ENCODE measurements at regions not wholly inside any gene's neighbourhood (a gene's known extent, or its start where the extent isn't known, plus 50 kb on each side); places are given as distances from the start of the nearest gene placed in this dataset.

DNA sequence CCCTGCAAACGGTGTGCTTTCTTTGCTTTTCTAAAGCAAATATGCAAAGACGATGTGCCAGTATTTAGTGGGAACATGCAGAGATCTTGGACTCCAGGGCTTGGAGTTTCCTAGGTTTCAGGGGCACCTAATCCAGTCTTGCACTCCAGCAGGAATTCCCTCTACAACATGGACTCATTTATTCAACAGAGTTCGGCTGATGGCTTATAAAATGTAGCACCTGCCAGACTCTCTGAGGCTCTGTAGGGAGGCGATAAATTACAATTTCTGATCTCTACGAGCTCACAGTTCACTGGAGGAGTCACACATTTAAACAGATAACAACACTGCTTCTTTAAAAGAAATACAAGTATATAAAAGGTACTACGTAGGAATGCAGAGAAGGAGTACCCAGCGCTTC lies 143.7 kb downstream of the FGF9 start:
- FAIRE-seq (no peak), DNase-seq (ENCODE audit: low read depth, low spot score) (no peak)
- Histone ChIP-seq H3K4me1 (ENCODE audit: control insufficient read depth, extremely low read depth, insufficient read depth, low read length) (no peaks in the 10 kb centered on the region), H3K9me1 (replicated peaks; ENCODE audit: control insufficient read depth, extremely low read depth, insufficient read depth, low read length) (no peaks in the 10 kb centered on the region), H2AFZ (ENCODE audit: low read depth, low read length) (no peak overlapping the region), H4K20me1 (replicated peaks; ENCODE audit: control insufficient read depth, extremely low read depth, insufficient read depth, low read length) (no peaks in the 10 kb centered on the region), H3K4me2 (ENCODE audit: insufficient read depth, low read length) (no peak overlapping the region), H3K79me2 (ENCODE audit: control insufficient read depth, insufficient read depth, low read length) (no peaks in the 10 kb centered on the region), H3K36me3 (ENCODE audit: control insufficient read depth in 2 of 2, extremely low read depth in 1 of 2, insufficient read depth in 2 of 2, low read length in 2 of 2) (no peaks in the 10 kb centered on the region), H3K27ac (ENCODE audit: insufficient read depth, low read depth, low read length) (no peak overlapping the region), H3K9me3 (replicated peaks; ENCODE audit: control insufficient read depth, insufficient read depth, low read length) (peaks cover 4% of the 10 kb centered on the region), H3K27me3 (ENCODE audit: control insufficient read depth in 2 of 2, insufficient read depth in 2 of 2, low read length in 2 of 2) (no peaks in the 10 kb centered on the region), H3K4me3 (replicated peaks in 1 of 3; ENCODE audit: insufficient read depth in 1 of 3, low read depth in 1 of 3, low read length in 3 of 3) (no peak overlapping the region), H3K9ac (replicated peaks; ENCODE audit: extremely low read depth, insufficient read depth, low read length) (no peak overlapping the region)
- dilution Hi-C loops (cut with MboI; ENCODE audit: extremely low pct_ligation_motif_present, low sequenced_read_pairs) (no loop called here), intact Hi-C loops (cut with micrococcal nuclease) (no loop called here)
- no TSS peak for BruUV-seq (replicated peaks)
- TF ChIP-seq MYC (IDR thresholded peaks at IDR 0.05; ENCODE audit: low read depth, low read length) (no peak), MAX (IDR thresholded peaks at IDR 0.05; ENCODE audit: insufficient read depth, insufficient read length) (no peak), CTCF (IDR thresholded peaks at IDR 0.05; ENCODE audit: extremely low read depth in 1 of 2, insufficient read depth in 1 of 2, low read depth in 1 of 2, low read length in 2 of 2) (no peak), JUN (IDR thresholded peaks at IDR 0.05; ENCODE audit: borderline replicate concordance, insufficient read depth, insufficient read length, low read depth) (no peak), EZH2 (IDR thresholded peaks at IDR 0.05; ENCODE audit: borderline replicate concordance, low read depth, low read length, severe bottlenecking) (no peak)
- POLR2A ChIA-PET = no interaction called here
- CTCF ChIA-PET = no interaction called here

- CTCF ChIA-PET = no interaction called here
- dilution Hi-C loops (cut with MboI; ENCODE audit: extremely low pct_ligation_motif_present, low sequenced_read_pairs) = no loop called here
- no peaks in the 10 kb centered on the region for H3K36me3 ChIP-seq (ENCODE audit: control insufficient read depth in 2 of 2, extremely low read depth in 1 of 2, insufficient read depth in 2 of 2, low read length in 2 of 2)
- no peak overlapping the region for H3K4me2 ChIP-seq (ENCODE audit: insufficient read depth, low read length)
- peaks cover 4% of the 10 kb centered on the region for H3K9me3 ChIP-seq (replicated peaks; ENCODE audit: control insufficient read depth, insufficient read depth, low read length)
- H3K4me3 ChIP-seq (replicated peaks in 1 of 3; ENCODE audit: insufficient read depth in 1 of 3, low read depth in 1 of 3, low read length in 3 of 3) = no peak overlapping the region
- intact Hi-C loops (cut with micrococcal nuclease) = no loop called here
- H3K9me1 ChIP-seq (replicated peaks; ENCODE audit: control insufficient read depth, extremely low read depth, insufficient read depth, low read length) = no peaks in the 10 kb centered on the region
- no peaks in the 10 kb centered on the region for H3K79me2 ChIP-seq (ENCODE audit: control insufficient read depth, insufficient read depth, low read length)
- no peaks in the 10 kb centered on the region for H4K20me1 ChIP-seq (replicated peaks; ENCODE audit: control insufficient read depth, extremely low read depth, insufficient read depth, low read length)
- no peaks in the 10 kb centered on the region for H3K4me1 ChIP-seq (ENCODE audit: control insufficient read depth, extremely low read depth, insufficient read depth, low read length)
- no peak for FAIRE-seq
- TF ChIP-seq FOS (IDR thresholded peaks at IDR 0.05; ENCODE audit: borderline replicate concordance, insufficient read depth, low read length) = no peak
- TF ChIP-seq CTCF (IDR thresholded peaks at IDR 0.05; ENCODE audit: extremely low read depth in 1 of 2, insufficient read depth in 1 of 2, low read depth in 1 of 2, low read length in 2 of 2) = no peak
- no peak overlapping the region for H3K9ac ChIP-seq (replicated peaks; ENCODE audit: extremely low read depth, insufficient read depth, low read length)
- POLR2A ChIA-PET = no interaction called here
- no peaks in the 10 kb centered on the region for H3K27me3 ChIP-seq (ENCODE audit: control insufficient read depth in 2 of 2, insufficient read depth in 2 of 2, low read length in 2 of 2)
- no peak overlapping the region for H2AFZ ChIP-seq (ENCODE audit: low read depth, low read length)
- no peak for DNase-seq (ENCODE audit: low read depth, low spot score)
- no peak overlapping the region for H3K27ac ChIP-seq (ENCODE audit: insufficient read depth, low read depth, low read length)
- no TSS peak for BruUV-seq (replicated peaks)
These were observed 147.0 kb downstream of the FGF9 start for GRCh38 chr13:21817878-21818277.

All from endothelial cell of umbilical vein (primary cell).